ENCODE measurements at regions not wholly inside any gene's neighbourhood (a gene's known extent, or its start where the extent isn't known, plus 50 kb on each side); places are given as distances from the start of the nearest gene placed in this dataset.

DNA sequence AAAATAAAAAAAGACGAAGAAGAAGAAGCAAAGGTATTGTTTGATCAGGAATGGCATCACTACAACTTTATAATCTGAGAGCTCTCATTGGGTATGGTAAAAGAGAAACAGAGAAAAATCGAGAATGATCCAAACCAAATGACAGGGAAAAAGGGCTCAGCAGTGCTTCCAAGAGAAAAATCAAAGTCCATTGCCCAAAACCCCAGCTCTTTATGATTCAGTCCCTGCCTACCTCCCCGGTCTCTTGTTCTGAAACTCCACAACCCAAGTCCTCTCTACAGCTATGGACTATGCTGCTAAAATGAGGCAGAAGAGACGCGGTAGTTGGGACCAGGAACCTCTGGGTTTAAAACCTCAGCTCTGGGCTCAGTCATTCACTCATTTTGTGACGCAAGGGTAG is 341.1 kb upstream of the PPARGC1A start:
- H3K14ac ChIP-seq (ENCODE audit: insufficient read length): no peak overlapping the region
- H3K79me1 ChIP-seq (ENCODE audit: low read depth, low read length): peaks cover 2% of the 10 kb centered on the region; the same call in 1 of the 2 replicates
- ChIA-PET CTCF (ENCODE audit: partially characterized antibody) (interaction anchor here (0.9 kb wide), 1 partner anchor 68 kb away, joined by 4 read pairs; no protein-coding TSS in a partner anchor), POLR2A (ENCODE audit: partially characterized antibody) (no interaction called here)
- H3K4me3 ChIP-seq (ENCODE audit: extremely low read depth in 1 of 4, insufficient read depth in 2 of 4, low read depth in 3 of 4, low read length in 4 of 4): no peak overlapping the region
- no peak overlapping the region for H2BK12ac ChIP-seq (ENCODE audit: low read depth, low read length)
- no peak for DNase-seq (ENCODE audit: low read depth in 1 of 2, low spot score in 2 of 2)
- H3K23ac ChIP-seq (ENCODE audit: insufficient read length): no peak overlapping the region
- no peak overlapping the region for H2BK20ac ChIP-seq (ENCODE audit: low read length)
- no peaks in the 10 kb centered on the region for H4K20me1 ChIP-seq (replicated peaks in 1 of 2; ENCODE audit: control insufficient read depth in 1 of 2, insufficient read depth in 2 of 2, low read length in 2 of 2)
- H2AFZ ChIP-seq (ENCODE audit: low read length): no peak overlapping the region
- no peak overlapping the region for H4K8ac ChIP-seq (ENCODE audit: extremely low read depth, insufficient read depth, low read length)
- no peak overlapping the region for H3K18ac ChIP-seq (ENCODE audit: extremely low read depth, low read length)
- no peaks in the 10 kb centered on the region for H3K36me3 ChIP-seq (ENCODE audit: control insufficient read depth in 2 of 4, insufficient read depth in 4 of 4, low read length in 3 of 4)
- no peak overlapping the region for H3K4ac ChIP-seq (replicated peaks; ENCODE audit: insufficient read length, low read depth, low read length)
- TF ChIP-seq HDAC6 (IDR thresholded peaks at IDR 0.05; ENCODE audit: low read depth, low read length) (no peak), KDM4A (IDR thresholded peaks at IDR 0.05; ENCODE audit: low read depth, low read length, severe bottlenecking) (no peak), TAF1 (IDR thresholded peaks at IDR 0.05; ENCODE audit: low read depth, low read length) (no peak), POLR2AphosphoS5 (IDR thresholded peaks at IDR 0.05; ENCODE audit: low read depth, low read length) (no peak), ASH2L (IDR thresholded peaks at IDR 0.05; ENCODE audit: low read length) (no peak), POLR2A (IDR thresholded peaks at IDR 0.05; ENCODE audit: control extremely low read depth in 1 of 2, low read depth in 2 of 2, low read length in 2 of 2) (no peak), JUN (IDR thresholded peaks at IDR 0.05; ENCODE audit: low read depth, low read length) (no peak), ZNF274 (IDR thresholded peaks at IDR 0.05; ENCODE audit: borderline replicate concordance, extremely low read depth, low read length) (no peak), CEBPB (IDR thresholded peaks at IDR 0.05; ENCODE audit: low read depth, low read length) (no peak), BRCA1 (IDR thresholded peaks at IDR 0.05; ENCODE audit: low read depth, low read length) (no peak), RFX5 (IDR thresholded peaks at IDR 0.05; ENCODE audit: borderline replicate concordance, low read depth, low read length) (no peak), SIX5 (IDR thresholded peaks at IDR 0.05; ENCODE audit: low read depth, low read length) (no peak), BCL11A (IDR thresholded peaks at IDR 0.05; ENCODE audit: low read depth in 2 of 2, low read length in 2 of 2) (no peak), KDM5A (IDR thresholded peaks at IDR 0.05; ENCODE audit: low read length) (no peak), CBX8 (IDR thresholded peaks at IDR 0.05; ENCODE audit: borderline replicate concordance, low read depth, low read length) (no peak), TAF7 (optimal IDR thresholded peaks at IDR 0.05; ENCODE audit: borderline replicate concordance, low read depth, low read length) (no peak), JUND (IDR thresholded peaks at IDR 0.05; ENCODE audit: low read length) (no peak), TBP (IDR thresholded peaks at IDR 0.05; ENCODE audit: low read depth, low read length) (no peak)
- no peak overlapping the region for H2AK5ac ChIP-seq (ENCODE audit: low read depth, low read length)
- H3K4me1 ChIP-seq (replicated peaks in 1 of 4; ENCODE audit: control insufficient read depth in 3 of 4, insufficient read depth in 4 of 4, low read length in 3 of 4): peaks cover 0 to 7% (median 1%) of the 10 kb centered on the region in 4 experiments; a peak in 1 of 7 replicates
- no peak overlapping the region for H4K5ac ChIP-seq (ENCODE audit: insufficient read length, low read depth, low read length)
- no peak overlapping the region for H2BK15ac ChIP-seq (ENCODE audit: low read length)
- H3K27ac ChIP-seq (ENCODE audit: low read depth, low read length): no peak overlapping the region
- H3K9ac ChIP-seq (replicated peaks in 1 of 4; ENCODE audit: extremely low read depth in 1 of 4, low read depth in 3 of 4, low read length in 3 of 4): no peak overlapping the region
- no peak overlapping the region for H4K91ac ChIP-seq (replicated peaks; ENCODE audit: insufficient read length, low read length)
- 96% methylated on average over 5 of the region's 6 CpGs; no CpG with 5 or more reads in 1 of the 2 experiments for WGBS, 2 experiments (ENCODE audit: extremely low coverage in 1 of 2, insufficient coverage in 1 of 2, insufficient read length in 1 of 2, insufficient replicate concordance in 2 of 2, low coverage in 1 of 2, low lambda C conversion rate in 2 of 2, missing lambda C conversion rate in 1 of 2)
- no peaks in the 10 kb centered on the region for H3K23me2 ChIP-seq (ENCODE audit: low read depth, low read length)
- no peak overlapping the region for H2BK120ac ChIP-seq (replicated peaks; ENCODE audit: low read depth, low read length)
- H3K79me2 ChIP-seq (ENCODE audit: control insufficient read depth in 1 of 2, insufficient read depth in 2 of 2, low read length in 2 of 2): no peaks in the 10 kb centered on the region
- no peak overlapping the region for H2BK5ac ChIP-seq (ENCODE audit: low read depth, low read length)
- H3K4me2 ChIP-seq (ENCODE audit: insufficient read depth in 1 of 2, low read depth in 2 of 2, low read length in 2 of 2): no peak overlapping the region
- no peaks in the 10 kb centered on the region for H3K9me3 ChIP-seq (ENCODE audit: insufficient read depth in 2 of 2, low read depth in 1 of 2, low read length in 1 of 2)
- H3K27me3 ChIP-seq (replicated peaks in 1 of 4; ENCODE audit: control insufficient read depth in 3 of 4, extremely low read depth in 1 of 4, insufficient read depth in 3 of 4, low read length in 3 of 4): no peaks in the 10 kb centered on the region
- H3K56ac ChIP-seq (replicated peaks; ENCODE audit: insufficient read length, low read depth, low read length): no peak overlapping the region
- FAIRE-seq: no peak
